Epithelial cell of proximal tubule (primary cell): ENCODE measurements at regions not wholly inside any gene's neighbourhood (a gene's known extent, or its start where the extent isn't known, plus 50 kb on each side); places are given as distances from the start of the nearest gene placed in this dataset.
A peak's percentile ranks its signal among the peaks of the same experiment; 100 is the strongest.
"Not testable (repeated sequence)": the region's sequence is repeated elsewhere in the genome, so short reads cannot be mapped to it uniquely, and the experiment has no call there.

ENCODE experiments used
- DNase-seq: peaks from one replicate; pipeline ENCODE4 v3.0.0-alpha.2; 2011; ENCODE audit warnings: low read depth
- H3K4me3 ChIP-seq: 2 replicates; pipeline ENCODE4 v1.5.1; 2011; ENCODE audit warnings: low read depth, mild to moderate bottlenecking, low read length
- CTCF ChIP-seq: conservative IDR thresholded peaks from 2 replicates; pipeline ENCODE4 v1.5.1; 2012; ENCODE audit warnings: low read depth, mild to moderate bottlenecking, low read length

- H3K4me3 ChIP-seq, result no peak overlapping the region
- TF ChIP-seq CTCF, result no peak
- DNase-seq, result no peak
These were observed 305.1 kb upstream of the GOT2 start for GRCh38 chr16:59039066-59039720.

- no peak for TF ChIP-seq CTCF
- DNase-seq, result no peak
- no peak overlapping the region for H3K4me3 ChIP-seq
These were observed 296.9 kb upstream of the GOT2 start for GRCh38 chr16:59030923-59031485.

GRCh38 chr16:59021751-59022150, 287.6 kb upstream of the GOT2 start:
- H3K4me3 ChIP-seq, result no peak overlapping the region
- peak; percentile 22 for DNase-seq
- TF ChIP-seq CTCF, result no peak

- no peak overlapping the region for H3K4me3 ChIP-seq
- no peak for TF ChIP-seq CTCF
- DNase-seq, result no peak
These were observed 279.8 kb upstream of the GOT2 start for GRCh38 chr16:59013930-59014329.

GRCh38 chr16:58999762-59000161, 265.6 kb upstream of the GOT2 start:
- no peak overlapping the region for H3K4me3 ChIP-seq
- TF ChIP-seq CTCF, result no peak
- DNase-seq, result no peak

- H3K4me3 ChIP-seq, DNase-seq: not testable (repeated sequence)
These were observed 258.6 kb upstream of the GOT2 start for GRCh38 chr16:58992755-58993154.

GRCh38 chr16:58983181-58983965, 249.3 kb upstream of the GOT2 start:
- not testable (repeated sequence) for H3K4me3 ChIP-seq, DNase-seq

GRCh38 chr16:58970775-58971174, 236.7 kb upstream of the GOT2 start:
- no peak for TF ChIP-seq CTCF
- no peak for DNase-seq
- H3K4me3 ChIP-seq, result no peak overlapping the region
